ENCODE measurements at regions not wholly inside any gene's neighbourhood (a gene's known extent, or its start where the extent isn't known, plus 50 kb on each side); places are given as distances from the start of the nearest gene placed in this dataset.
A peak's percentile ranks its signal among the peaks of the same experiment; 100 is the strongest.
"Not testable (repeated sequence)": the region's sequence is repeated elsewhere in the genome, so short reads cannot be mapped to it uniquely, and the experiment has no call there.

DNA sequence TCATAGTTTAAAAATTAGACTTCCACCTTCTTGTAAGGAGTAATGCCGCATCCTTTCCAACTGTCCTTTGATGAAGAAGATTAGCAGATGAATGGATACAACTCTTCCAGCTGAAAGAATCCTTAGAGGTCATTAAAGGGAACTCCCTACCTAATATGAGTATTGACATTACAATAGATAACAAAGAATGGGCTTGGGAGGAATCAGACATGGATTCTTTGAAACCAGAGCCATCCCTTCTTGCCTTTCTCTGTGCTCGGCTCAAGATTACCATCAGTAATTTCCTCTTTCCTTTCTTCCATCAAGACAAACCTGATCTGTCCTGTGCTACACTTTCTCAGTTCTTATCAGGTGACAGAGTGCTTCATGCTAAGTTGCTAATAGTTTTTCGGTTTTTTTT lies 83.8 kb downstream of the GOLGA8K start:
- WGBS (ENCODE audit: low lambda C conversion rate): 95% methylated on average over 2 of the region's 3 CpGs
- ATAC-seq; CTCF ChIA-PET (ENCODE audit: low intra/inter-chr PET ratio, low total read pairs); H3K9me3 ChIP-seq (ENCODE audit: low read length); H3K4me2 ChIP-seq (ENCODE audit: low read depth, low read length); H3K9ac ChIP-seq (ENCODE audit: insufficient read depth, low read depth, low read length); H3K27me3 ChIP-seq (ENCODE audit: control insufficient read depth in 1 of 2, insufficient read depth in 2 of 2, low read length in 2 of 2); H2AFZ ChIP-seq (ENCODE audit: low read length); H3K27ac ChIP-seq (ENCODE audit: extremely low read length, insufficient read depth, low read length); BruUV-seq (replicated peaks); FAIRE-seq; H4K20me1 ChIP-seq (ENCODE audit: insufficient read depth, low read length); DNase-seq (ENCODE audit: low spot score); H3K79me2 ChIP-seq (ENCODE audit: insufficient read depth, low read length); H3K4me3 ChIP-seq (replicated peaks in 1 of 3; ENCODE audit: insufficient read depth in 1 of 3, low read depth in 2 of 3, low read length in 3 of 3); intact Hi-C loops (cut with micrococcal nuclease; ENCODE audit: unreplicated experiment); H3K36me3 ChIP-seq (replicated peaks in 1 of 2; ENCODE audit: control insufficient read depth in 1 of 2, insufficient read depth in 2 of 2, low read length in 2 of 2); H3K4me1 ChIP-seq (ENCODE audit: insufficient read depth, low read length); POLR2A ChIA-PET; in situ Hi-C loops (cut with HindIII; ENCODE audit: extremely low pct_ligation_motif_present, low pct_unique_long_range_greater_than_20kb): not testable (repeated sequence)

GRCh38 chr15:32316482-32316881 lies 86.6 kb downstream of the GOLGA8K start:
- POLR2A ChIA-PET; H3K4me3 ChIP-seq (replicated peaks in 1 of 3; ENCODE audit: insufficient read depth in 1 of 3, low read depth in 2 of 3, low read length in 3 of 3); H3K9ac ChIP-seq (ENCODE audit: insufficient read depth, low read depth, low read length); H3K27ac ChIP-seq (ENCODE audit: extremely low read length, insufficient read depth, low read length); H3K4me2 ChIP-seq (ENCODE audit: low read depth, low read length); H3K27me3 ChIP-seq (ENCODE audit: control insufficient read depth in 1 of 2, insufficient read depth in 2 of 2, low read length in 2 of 2); H4K20me1 ChIP-seq (ENCODE audit: insufficient read depth, low read length); H3K9me3 ChIP-seq (ENCODE audit: low read length); H2AFZ ChIP-seq (ENCODE audit: low read length); intact Hi-C loops (cut with micrococcal nuclease; ENCODE audit: unreplicated experiment); ATAC-seq; H3K36me3 ChIP-seq (replicated peaks in 1 of 2; ENCODE audit: control insufficient read depth in 1 of 2, insufficient read depth in 2 of 2, low read length in 2 of 2); H3K4me1 ChIP-seq (ENCODE audit: insufficient read depth, low read length); DNase-seq (ENCODE audit: low spot score); BruUV-seq (replicated peaks); H3K79me2 ChIP-seq (ENCODE audit: insufficient read depth, low read length); in situ Hi-C loops (cut with HindIII; ENCODE audit: extremely low pct_ligation_motif_present, low pct_unique_long_range_greater_than_20kb); CTCF ChIA-PET (ENCODE audit: low intra/inter-chr PET ratio, low total read pairs): not testable (repeated sequence)
- peak; percentile 15 for FAIRE-seq
- no CpG with 5 or more reads among the region's 4 CpGs for WGBS (ENCODE audit: low lambda C conversion rate)

- ATAC-seq; CTCF ChIA-PET (ENCODE audit: low intra/inter-chr PET ratio, low total read pairs); FAIRE-seq; DNase-seq (ENCODE audit: low spot score); H3K36me3 ChIP-seq (replicated peaks in 1 of 2; ENCODE audit: control insufficient read depth in 1 of 2, insufficient read depth in 2 of 2, low read length in 2 of 2); in situ Hi-C loops (cut with HindIII; ENCODE audit: extremely low pct_ligation_motif_present, low pct_unique_long_range_greater_than_20kb); H3K27me3 ChIP-seq (ENCODE audit: control insufficient read depth in 1 of 2, insufficient read depth in 2 of 2, low read length in 2 of 2); H3K4me1 ChIP-seq (ENCODE audit: insufficient read depth, low read length); H3K9ac ChIP-seq (ENCODE audit: insufficient read depth, low read depth, low read length); BruUV-seq (replicated peaks); H3K27ac ChIP-seq (ENCODE audit: extremely low read length, insufficient read depth, low read length); H3K9me3 ChIP-seq (ENCODE audit: low read length); H3K4me3 ChIP-seq (replicated peaks in 1 of 3; ENCODE audit: insufficient read depth in 1 of 3, low read depth in 2 of 3, low read length in 3 of 3); H3K79me2 ChIP-seq (ENCODE audit: insufficient read depth, low read length); H3K4me2 ChIP-seq (ENCODE audit: low read depth, low read length); POLR2A ChIA-PET; intact Hi-C loops (cut with micrococcal nuclease; ENCODE audit: unreplicated experiment); H4K20me1 ChIP-seq (ENCODE audit: insufficient read depth, low read length); H2AFZ ChIP-seq (ENCODE audit: low read length): not testable (repeated sequence)
- WGBS (ENCODE audit: low lambda C conversion rate): 100% methylated on average over 11 of the region's 91 CpGs
These were observed 87.8 kb downstream of the GOLGA8K start for GRCh38 chr15:32315079-32315939.

GRCh38 chr15:32313446-32314209 lies 89.5 kb downstream of the GOLGA8K start:
- H3K79me2 ChIP-seq (ENCODE audit: insufficient read depth, low read length); H3K27me3 ChIP-seq (ENCODE audit: control insufficient read depth in 1 of 2, insufficient read depth in 2 of 2, low read length in 2 of 2); H3K9ac ChIP-seq (ENCODE audit: insufficient read depth, low read depth, low read length); BruUV-seq (replicated peaks); H3K4me3 ChIP-seq (replicated peaks in 1 of 3; ENCODE audit: insufficient read depth in 1 of 3, low read depth in 2 of 3, low read length in 3 of 3); H3K4me2 ChIP-seq (ENCODE audit: low read depth, low read length); H3K27ac ChIP-seq (ENCODE audit: extremely low read length, insufficient read depth, low read length); H4K20me1 ChIP-seq (ENCODE audit: insufficient read depth, low read length); CTCF ChIA-PET (ENCODE audit: low intra/inter-chr PET ratio, low total read pairs); in situ Hi-C loops (cut with HindIII; ENCODE audit: extremely low pct_ligation_motif_present, low pct_unique_long_range_greater_than_20kb); H3K9me3 ChIP-seq (ENCODE audit: low read length); H2AFZ ChIP-seq (ENCODE audit: low read length); ATAC-seq; intact Hi-C loops (cut with micrococcal nuclease; ENCODE audit: unreplicated experiment); DNase-seq (ENCODE audit: low spot score); POLR2A ChIA-PET; FAIRE-seq; H3K36me3 ChIP-seq (replicated peaks in 1 of 2; ENCODE audit: control insufficient read depth in 1 of 2, insufficient read depth in 2 of 2, low read length in 2 of 2); H3K4me1 ChIP-seq (ENCODE audit: insufficient read depth, low read length): not testable (repeated sequence)
- WGBS (ENCODE audit: low lambda C conversion rate): 97% methylated on average over 12 of the region's 77 CpGs
